ENCODE measurements at regions not wholly inside any gene's neighbourhood (a gene's known extent, or its start where the extent isn't known, plus 50 kb on each side); places are given as distances from the start of the nearest gene placed in this dataset.

GRCh38 chr6:147789430-147789947 is 281.0 kb downstream of the SAMD5 start:
- TF ChIP-seq POLR2A (IDR thresholded peaks at IDR 0.05), result no peak
- no peak for TF ChIP-seq CTCF (IDR thresholded peaks at IDR 0.05)

GRCh38 chr6:147793871-147794643 is 285.6 kb downstream of the SAMD5 start:
- DNase-seq (no peak), ATAC-seq (no peak)
- intact Hi-C loops (cut with DNase I), result no loop called here
- Histone ChIP-seq H3K4me3 (no peak overlapping the region), H3K9me3 (no peaks in the 10 kb centered on the region), H3K36me3 (replicated peaks in 1 of 2; ENCODE audit: insufficient read depth in 1 of 2, low read depth in 2 of 2) (no peaks in the 10 kb centered on the region), H3K27ac (no peak overlapping the region), H3K4me1 (no peaks in the 10 kb centered on the region), H3K27me3 (no peaks in the 10 kb centered on the region)
- no peak for TF ChIP-seq POLR2A (IDR thresholded peaks at IDR 0.05)
- TF ChIP-seq CTCF (IDR thresholded peaks at IDR 0.05), result no peak
- WGBS, 2 donors, result 57 to 63% methylated on average over 2 of the region's 2 CpGs

More at GRCh38 chr6:147789430-147789947, 281.0 kb downstream of the SAMD5 start:
- ATAC-seq (no peak), DNase-seq (no peak)
- Histone ChIP-seq H3K27me3 (no peaks in the 10 kb centered on the region), H3K27ac (no peak overlapping the region), H3K4me3 (no peak overlapping the region), H3K4me1 (no peaks in the 10 kb centered on the region), H3K36me3 (replicated peaks in 1 of 2; ENCODE audit: insufficient read depth in 1 of 2, low read depth in 2 of 2) (no peaks in the 10 kb centered on the region), H3K9me3 (no peaks in the 10 kb centered on the region)
- intact Hi-C loops (cut with DNase I), result no loop called here
- WGBS, 2 donors, result 68 to 74% methylated on average over 4 of the region's 4 CpGs

- Histone ChIP-seq H3K4me1 (no peaks in the 10 kb centered on the region), H3K36me3 (replicated peaks in 1 of 2; ENCODE audit: insufficient read depth in 1 of 2, low read depth in 2 of 2) (no peaks in the 10 kb centered on the region), H3K4me3 (no peak overlapping the region), H3K9me3 (no peaks in the 10 kb centered on the region), H3K27me3 (no peaks in the 10 kb centered on the region), H3K27ac (no peak overlapping the region)
- no peak for ATAC-seq
- no peak for TF ChIP-seq CTCF (IDR thresholded peaks at IDR 0.05)
- TF ChIP-seq POLR2A (IDR thresholded peaks at IDR 0.05), result no peak
- DNase-seq, result no peak
- intact Hi-C loops (cut with DNase I), result no loop called here
- 88 to 94% methylated on average over 4 of the region's 4 CpGs for WGBS, 2 donors
Measured at GRCh38 chr6:147802459-147802858, 294.0 kb downstream of the SAMD5 start.

GRCh38 chr6:147805155-147805554 is 296.7 kb downstream of the SAMD5 start:
- DNase-seq (no peak), ATAC-seq (no peak)
- TF ChIP-seq CTCF (IDR thresholded peaks at IDR 0.05) (no peak), POLR2A (IDR thresholded peaks at IDR 0.05) (no peak)
- intact Hi-C loops (cut with DNase I), result no loop called here
- Histone ChIP-seq H3K4me3 (no peak overlapping the region), H3K4me1 (no peaks in the 10 kb centered on the region), H3K27me3 (no peaks in the 10 kb centered on the region), H3K9me3 (no peaks in the 10 kb centered on the region), H3K27ac (no peak overlapping the region), H3K36me3 (replicated peaks in 1 of 2; ENCODE audit: insufficient read depth in 1 of 2, low read depth in 2 of 2) (no peaks in the 10 kb centered on the region)
- 36 to 55% methylated on average over 1 of the region's 1 CpG for WGBS, 2 donors

GRCh38 chr6:147806697-147807096 is 298.2 kb downstream of the SAMD5 start:
- H3K36me3 ChIP-seq (replicated peaks in 1 of 2; ENCODE audit: insufficient read depth in 1 of 2, low read depth in 2 of 2), result no peaks in the 10 kb centered on the region
- no peaks in the 10 kb centered on the region for H3K4me1 ChIP-seq
- no peak for ATAC-seq
- H3K27me3 ChIP-seq, result no peaks in the 10 kb centered on the region
- no peak for DNase-seq
- no peak overlapping the region for H3K4me3 ChIP-seq
- TF ChIP-seq CTCF (IDR thresholded peaks at IDR 0.05), result no peak
- no peak for TF ChIP-seq POLR2A (IDR thresholded peaks at IDR 0.05)
- H3K9me3 ChIP-seq, result no peaks in the 10 kb centered on the region
- 75 to 95% methylated on average over 1 of the region's 1 CpG for WGBS, 2 donors
- no peak overlapping the region for H3K27ac ChIP-seq
- intact Hi-C loops (cut with DNase I), result no loop called here

All from body of pancreas (tissue), 4 donors.